DND-41 (cell line): ENCODE measurements at regions not wholly inside any gene's neighbourhood (a gene's known extent, or its start where the extent isn't known, plus 50 kb on each side); places are given as distances from the start of the nearest gene placed in this dataset.

Experiments
- ATAC-seq: fragments of 200-7000 bp; cut with Tn5 transposase; 3 replicates; pipeline ENCODE4 v1.9.1; 2021; ENCODE audit warnings: low read depth; ENCODE audit not compliant: insufficient read depth
- DNase-seq: peaks from one replicate; pipeline ENCODE4 v3.0.0-alpha.2; 2020
- H2AFZ ChIP-seq: 2 replicates; pipeline ENCODE4 v1.6.0; 2012; ENCODE audit warnings: low read depth, low read length
- H3K27ac ChIP-seq: 2 replicates; pipeline ENCODE4 v1.5.1; 2012; ENCODE audit warnings: low read length, inconsistent platforms
- H3K27me3 ChIP-seq: fragments of 200-600 bp; sonication (generic); 2 replicates; pipeline ENCODE4 v1.6.0; 2012; ENCODE audit warnings: low read length, mild to moderate bottlenecking, inconsistent platforms; ENCODE audit not compliant: insufficient read depth, poor library complexity
- H3K36me3 ChIP-seq: 2 replicates; pipeline ENCODE4 v1.5.1; 2012; ENCODE audit warnings: low read length, inconsistent platforms; ENCODE audit not compliant: insufficient read depth
- H3K4me1 ChIP-seq: 2 replicates; pipeline ENCODE4 v1.5.1; 2012; ENCODE audit warnings: mild to moderate bottlenecking, low read length; ENCODE audit not compliant: insufficient read depth
- H3K4me2 ChIP-seq: 2 replicates; pipeline ENCODE4 v1.6.0; 2012; ENCODE audit warnings: mild to moderate bottlenecking, moderate library complexity, low read length, inconsistent platforms; ENCODE audit not compliant: insufficient read depth
- H3K4me3 ChIP-seq, 2 experiments: fragments of 200-600 bp in 1 of 2; shearing (Covaris generic) in 1 of 2; 2 replicates each; pipeline ENCODE4 v1.5.1; 2012 to 2016; ENCODE audit warnings: inconsistent platforms in 2 of 2, low read length in 2 of 2, mild to moderate bottlenecking in 2 of 2, low read depth in 1 of 2, moderate library complexity in 1 of 2
- H3K79me2 ChIP-seq: 2 replicates; pipeline ENCODE4 v1.6.0; 2012; ENCODE audit warnings: low read length, inconsistent platforms; ENCODE audit not compliant: insufficient read depth
- H3K9ac ChIP-seq: 2 replicates; pipeline ENCODE4 v1.6.0; 2012; ENCODE audit warnings: low read depth, mild to moderate bottlenecking, inconsistent platforms, low read length, moderate library complexity
- H3K9me3 ChIP-seq: 2 replicates; pipeline ENCODE4 v1.5.1; 2012; ENCODE audit warnings: low read length, moderate library complexity, mild to moderate bottlenecking, inconsistent platforms; ENCODE audit not compliant: insufficient read depth, severe bottlenecking
- H4K20me1 ChIP-seq: 2 replicates; pipeline ENCODE4 v1.6.0; 2012; ENCODE audit warnings: low read length; ENCODE audit not compliant: insufficient read depth
- CTCF ChIP-seq: IDR thresholded peaks from 2 replicates; pipeline ENCODE4 v1.5.1; 2012; ENCODE audit warnings: borderline replicate concordance, low read length, moderate library complexity, mild to moderate bottlenecking; ENCODE audit not compliant: poor library complexity, severe bottlenecking; ENCODE audit errors: extremely low read depth
- EZH2 ChIP-seq: IDR thresholded peaks from 3 replicates; pipeline ENCODE4 v1.6.1; 2012; ENCODE audit warnings: borderline replicate concordance, low read depth, mild to moderate bottlenecking, moderate library complexity, low read length, inconsistent platforms; ENCODE audit not compliant: severe bottlenecking

- no peaks in the 10 kb centered on the region for H3K27me3 ChIP-seq
Measured at GRCh38 chr16:59684911-59685310, 950.8 kb upstream of the GOT2 start.

GRCh38 chr16:59683709-59684108 is 949.6 kb upstream of the GOT2 start:
- Histone ChIP-seq H3K9me3 (peaks cover 4% of the 10 kb centered on the region), H3K4me1 (no peaks in the 10 kb centered on the region), H3K4me3 (no peak overlapping the region), H3K27ac (no peak overlapping the region), H3K9ac (no peak overlapping the region), H3K79me2 (no peaks in the 10 kb centered on the region), H3K36me3 (no peaks in the 10 kb centered on the region), H2AFZ (no peak overlapping the region), H4K20me1 (no peaks in the 10 kb centered on the region), H3K4me2 (no peak overlapping the region), H3K27me3 (no peaks in the 10 kb centered on the region)
- TF ChIP-seq CTCF: no peak
- no peak for TF ChIP-seq EZH2
- ATAC-seq (no peak), DNase-seq (no peak)

More at GRCh38 chr16:59684911-59685310, 950.8 kb upstream of the GOT2 start:
- H2AFZ ChIP-seq: no peak overlapping the region
- DNase-seq: no peak
- H3K36me3 ChIP-seq: no peaks in the 10 kb centered on the region
- no peaks in the 10 kb centered on the region for H3K4me1 ChIP-seq
- no peak overlapping the region for H3K9ac ChIP-seq
- no peak for TF ChIP-seq EZH2
- no peak for TF ChIP-seq CTCF
- no peaks in the 10 kb centered on the region for H3K79me2 ChIP-seq
- ATAC-seq: no peak
- H3K4me3 ChIP-seq: no peak overlapping the region
- H4K20me1 ChIP-seq: no peaks in the 10 kb centered on the region
- H3K4me2 ChIP-seq: no peak overlapping the region
- H3K27ac ChIP-seq: no peak overlapping the region
- H3K9me3 ChIP-seq: peaks cover 4% of the 10 kb centered on the region

GRCh38 chr16:59665618-59666220 is 931.6 kb upstream of the GOT2 start:
- Histone ChIP-seq H3K9me3 (no peaks in the 10 kb centered on the region), H3K36me3 (no peaks in the 10 kb centered on the region), H3K9ac (no peak overlapping the region), H4K20me1 (no peaks in the 10 kb centered on the region), H3K4me3 (no peak overlapping the region), H3K4me2 (no peak overlapping the region), H2AFZ (no peak overlapping the region), H3K79me2 (no peaks in the 10 kb centered on the region), H3K4me1 (no peaks in the 10 kb centered on the region), H3K27ac (no peak overlapping the region), H3K27me3 (no peaks in the 10 kb centered on the region)
- no peak for ATAC-seq
- no peak for DNase-seq
- TF ChIP-seq EZH2: no peak
- TF ChIP-seq CTCF: no peak
